Panc1 (cell line): ENCODE measurements at regions not wholly inside any gene's neighbourhood (a gene's known extent, or its start where the extent isn't known, plus 50 kb on each side); places are given as distances from the start of the nearest gene placed in this dataset.

Experiments
- CTCF ChIP-seq: fragments of 450-650 bp; IDR thresholded peaks from 2 replicates; pipeline ENCODE4 v1.5.1; 2017; ENCODE audit warnings: mild to moderate bottlenecking
- POLR2AphosphoS5 ChIP-seq: IDR thresholded peaks from 2 replicates; pipeline ENCODE4 v1.6.1; 2012; ENCODE audit warnings: mild to moderate bottlenecking, low read depth, low read length, moderate library complexity
- SIN3A ChIP-seq: IDR thresholded peaks from 2 replicates; pipeline ENCODE4 v1.6.1; 2012; ENCODE audit warnings: low read depth, mild to moderate bottlenecking, low read length, moderate library complexity, borderline replicate concordance; ENCODE audit not compliant: insufficient read depth
- TCF7L2 ChIP-seq: IDR thresholded peaks from 2 replicates; pipeline ENCODE4 v1.6.1; 2011; ENCODE audit warnings: mild to moderate bottlenecking, low read depth, low read length, inconsistent platforms
- TF ChIP-seq, protein P1 (sequence below), 2 experiments: IDR thresholded peaks; 2 replicates each; pipeline ENCODE4 v1.6.1; 2011 to 2012; ENCODE audit warnings: low read depth in 2 of 2, control low read depth in 1 of 2, low read length in 1 of 2, mild to moderate bottlenecking in 1 of 2, moderate library complexity in 1 of 2; ENCODE audit not compliant: insufficient read depth in 1 of 2

DNA sequence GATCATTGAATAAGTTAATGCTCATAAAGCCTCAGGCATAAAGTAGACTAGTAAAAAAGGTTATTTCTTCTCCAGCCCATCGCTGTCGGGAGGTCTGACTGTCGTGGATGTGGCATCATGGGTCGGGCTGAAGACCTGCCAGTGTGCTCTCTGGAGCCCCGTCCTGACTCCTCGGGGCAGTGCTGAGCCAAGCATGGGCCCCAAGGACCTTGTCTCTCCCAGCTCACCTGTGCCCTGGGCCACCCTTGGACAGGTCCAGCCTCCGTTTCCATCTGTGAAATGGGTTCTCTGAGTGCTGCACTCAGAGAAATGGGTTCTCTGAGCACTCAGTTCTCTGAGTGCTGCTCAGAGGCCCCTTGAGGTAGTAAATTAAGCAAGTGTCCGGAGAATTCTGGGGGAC, 269.0 kb downstream of the GADD45G start:
- TF ChIP-seq CTCF: no peak
- no peak for TF ChIP-seq POLR2AphosphoS5
- TF ChIP-seq, protein P1, sequence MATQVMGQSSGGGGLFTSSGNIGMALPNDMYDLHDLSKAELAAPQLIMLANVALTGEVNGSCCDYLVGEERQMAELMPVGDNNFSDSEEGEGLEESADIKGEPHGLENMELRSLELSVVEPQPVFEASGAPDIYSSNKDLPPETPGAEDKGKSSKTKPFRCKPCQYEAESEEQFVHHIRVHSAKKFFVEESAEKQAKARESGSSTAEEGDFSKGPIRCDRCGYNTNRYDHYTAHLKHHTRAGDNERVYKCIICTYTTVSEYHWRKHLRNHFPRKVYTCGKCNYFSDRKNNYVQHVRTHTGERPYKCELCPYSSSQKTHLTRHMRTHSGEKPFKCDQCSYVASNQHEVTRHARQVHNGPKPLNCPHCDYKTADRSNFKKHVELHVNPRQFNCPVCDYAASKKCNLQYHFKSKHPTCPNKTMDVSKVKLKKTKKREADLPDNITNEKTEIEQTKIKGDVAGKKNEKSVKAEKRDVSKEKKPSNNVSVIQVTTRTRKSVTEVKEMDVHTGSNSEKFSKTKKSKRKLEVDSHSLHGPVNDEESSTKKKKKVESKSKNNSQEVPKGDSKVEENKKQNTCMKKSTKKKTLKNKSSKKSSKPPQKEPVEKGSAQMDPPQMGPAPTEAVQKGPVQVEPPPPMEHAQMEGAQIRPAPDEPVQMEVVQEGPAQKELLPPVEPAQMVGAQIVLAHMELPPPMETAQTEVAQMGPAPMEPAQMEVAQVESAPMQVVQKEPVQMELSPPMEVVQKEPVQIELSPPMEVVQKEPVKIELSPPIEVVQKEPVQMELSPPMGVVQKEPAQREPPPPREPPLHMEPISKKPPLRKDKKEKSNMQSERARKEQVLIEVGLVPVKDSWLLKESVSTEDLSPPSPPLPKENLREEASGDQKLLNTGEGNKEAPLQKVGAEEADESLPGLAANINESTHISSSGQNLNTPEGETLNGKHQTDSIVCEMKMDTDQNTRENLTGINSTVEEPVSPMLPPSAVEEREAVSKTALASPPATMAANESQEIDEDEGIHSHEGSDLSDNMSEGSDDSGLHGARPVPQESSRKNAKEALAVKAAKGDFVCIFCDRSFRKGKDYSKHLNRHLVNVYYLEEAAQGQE (IDR thresholded peaks at IDR 0.05; ENCODE audit: insufficient read depth in 1 of 2, low read depth in 2 of 2, low read length in 1 of 2): no peak
- no peak for TF ChIP-seq SIN3A
- TF ChIP-seq TCF7L2: no peak
